NCI-H82 treated with DMSO at 0.1 percent for 48 hours (cell line): ENCODE measurements at regions not wholly inside any gene's neighbourhood (a gene's known extent, or its start where the extent isn't known, plus 50 kb on each side); places are given as distances from the start of the nearest gene placed in this dataset.
"Not testable (repeated sequence)": the region's sequence is repeated elsewhere in the genome, so short reads cannot be mapped to it uniquely, and the experiment has no call there.

Experiments used
- DNase-seq: peaks from one replicate; lab custom pipeline; 2025; ENCODE audit not compliant: unreplicated experiment; lab: John Stamatoyannopoulos, UW

GRCh38 chr6:112401083-112401482 is 54.0 kb downstream of the RFPL4B start:
- no peak for DNase-seq

- no peak for DNase-seq
Observed at GRCh38 chr6:112407101-112407590, 60.0 kb downstream of the RFPL4B start.

- DNase-seq: no peak
Observed at GRCh38 chr6:112408522-112408921, 61.4 kb downstream of the RFPL4B start.

- no peak for DNase-seq
Observed at GRCh38 chr6:112409311-112409710, 62.2 kb downstream of the RFPL4B start.

DNA sequence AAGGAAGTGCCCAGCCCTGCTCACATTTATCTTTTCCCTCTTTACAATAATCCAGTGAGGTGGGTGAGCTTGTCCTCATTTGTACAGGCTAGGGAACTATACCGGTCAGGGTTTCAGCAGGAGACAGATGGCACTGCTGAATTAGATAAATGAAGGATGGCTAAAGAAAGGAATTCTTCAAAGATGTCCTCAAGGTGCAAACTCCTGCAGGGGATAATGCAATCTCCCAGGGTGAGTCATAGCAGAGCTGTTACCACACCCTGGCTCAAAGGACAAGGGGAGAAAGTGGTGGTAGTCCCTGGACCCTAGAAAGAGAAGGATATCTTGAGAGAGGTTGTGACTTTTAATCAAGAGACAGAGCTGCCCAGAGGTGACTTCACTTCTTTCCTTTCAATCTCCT is 66.7 kb downstream of the RFPL4B start:
- DNase-seq: no peak

DNA sequence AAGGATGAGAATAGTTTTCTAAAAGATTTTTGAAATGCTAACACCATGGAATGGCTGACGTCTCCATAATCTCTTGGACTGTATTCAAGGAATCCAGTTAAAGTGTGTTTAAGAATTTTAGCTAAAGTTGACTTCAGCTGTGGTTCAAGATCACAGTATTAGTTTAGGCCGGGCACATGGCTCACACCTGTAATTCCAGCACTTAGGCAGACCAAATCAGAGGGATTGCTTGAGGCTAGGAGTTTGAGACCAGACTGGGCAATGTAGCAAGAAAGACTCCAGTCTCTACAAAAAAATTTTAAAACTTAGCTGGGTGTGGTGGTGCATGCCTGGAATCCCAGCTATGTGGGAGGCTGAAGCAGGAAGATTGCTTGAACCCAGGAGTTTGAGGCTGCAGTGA is 68.2 kb downstream of the RFPL4B start:
- no peak for DNase-seq

GRCh38 chr6:112416866-112417265 is 69.7 kb downstream of the RFPL4B start:
- no peak for DNase-seq

DNA sequence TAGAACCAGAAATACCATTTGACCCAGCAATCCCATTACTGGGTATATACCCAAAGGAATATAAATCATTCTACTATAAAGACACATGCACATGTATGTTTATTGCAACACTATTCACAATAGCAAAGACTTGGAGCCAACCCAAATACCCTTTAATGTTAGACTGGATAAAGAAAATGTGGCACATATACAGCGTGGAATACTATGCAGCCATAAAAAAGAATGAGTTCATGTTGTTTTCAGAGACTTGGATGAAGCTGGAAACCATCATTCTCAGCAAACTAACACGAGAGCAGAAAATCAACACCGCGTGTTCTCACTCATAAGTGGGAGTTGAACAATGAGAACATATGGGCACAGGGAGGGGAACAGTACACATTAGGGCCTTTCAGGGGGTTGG is 79.9 kb downstream of the RFPL4B start:
- DNase-seq: not testable (repeated sequence)

DNA sequence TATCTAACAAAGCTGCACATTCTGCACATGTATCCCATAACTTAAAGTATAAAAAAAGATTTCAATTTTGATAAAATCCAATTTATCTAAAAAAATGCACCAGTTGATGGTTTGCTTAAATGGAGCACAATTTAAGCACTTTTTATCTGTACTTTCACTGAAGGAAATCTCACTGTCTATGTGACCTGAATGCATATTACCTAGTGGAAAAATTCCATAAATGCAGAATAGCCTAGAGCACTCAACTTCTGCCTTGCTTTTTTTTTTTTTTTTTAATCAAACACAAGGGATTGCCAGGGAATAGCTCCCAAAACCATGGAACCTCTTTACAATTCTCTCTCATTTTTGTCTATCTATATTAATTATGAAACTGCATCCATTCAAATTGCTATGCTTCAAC is 80.4 kb downstream of the RFPL4B start:
- DNase-seq: no peak

GRCh38 chr6:112428477-112428876 is 81.3 kb downstream of the RFPL4B start:
- DNase-seq: no peak

GRCh38 chr6:112429226-112429625 is 82.1 kb downstream of the RFPL4B start:
- DNase-seq: no peak

DNA sequence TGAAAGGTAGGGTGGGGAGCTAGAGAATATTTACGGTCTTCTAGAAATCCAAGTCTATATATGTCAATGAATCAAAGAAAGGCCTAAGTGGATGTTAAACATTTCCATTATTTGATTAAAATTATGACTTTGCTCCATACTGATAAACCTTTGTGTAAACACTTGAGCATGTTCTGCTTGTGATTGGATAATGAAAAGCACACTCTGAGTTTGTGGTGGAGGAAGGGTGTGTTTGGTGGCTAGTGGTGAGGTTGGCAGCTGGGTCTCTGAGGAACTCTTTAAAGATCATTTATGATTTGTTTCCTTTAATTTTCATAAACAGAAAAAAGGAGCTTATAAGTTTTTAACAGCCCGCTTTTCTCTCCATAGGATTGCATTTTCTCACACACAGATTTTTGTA is 84.7 kb downstream of the RFPL4B start:
- DNase-seq: no peak

DNA sequence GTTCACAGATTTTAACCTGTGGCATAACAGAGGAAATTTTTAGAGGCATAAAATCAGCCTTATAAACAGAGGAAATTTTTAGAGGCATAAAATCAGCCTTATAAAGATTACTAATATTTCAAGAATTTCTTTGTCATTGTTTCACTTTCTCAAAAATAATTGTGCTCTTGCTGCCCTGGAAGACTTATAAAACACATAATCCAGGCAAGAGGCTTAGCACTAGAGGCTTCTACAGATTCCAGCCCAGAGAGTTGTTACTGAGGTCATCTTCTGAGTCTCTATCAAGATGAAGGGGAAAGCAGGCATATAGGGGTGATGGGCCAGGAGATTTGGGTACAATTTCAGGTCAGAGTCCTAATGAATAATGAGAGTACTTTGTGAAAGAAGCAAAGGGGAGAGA is 85.7 kb downstream of the RFPL4B start:
- DNase-seq: peak; percentile 71

DNA sequence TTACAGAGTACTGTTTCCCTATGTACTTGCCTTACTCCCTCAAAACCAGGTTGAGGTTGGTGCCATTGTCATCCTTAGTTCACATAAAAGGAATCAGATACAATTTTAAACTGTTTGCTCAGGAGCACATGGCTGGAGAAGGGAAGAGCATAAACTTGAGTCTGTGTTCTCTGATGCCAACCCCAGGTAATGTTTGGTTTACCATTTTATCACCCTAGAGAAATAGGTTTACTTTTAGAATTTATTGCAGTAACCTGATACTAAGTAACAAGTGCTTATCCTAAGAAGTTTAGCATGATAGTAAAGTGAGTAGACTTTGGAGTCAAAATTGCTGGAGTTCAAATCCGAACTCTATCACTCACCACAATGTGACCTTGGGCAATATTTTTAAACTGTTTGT is 86.3 kb downstream of the RFPL4B start:
- peak; percentile 12 for DNase-seq

- DNase-seq: no peak
Observed at GRCh38 chr6:112434896-112435435, 87.8 kb downstream of the RFPL4B start.

DNA sequence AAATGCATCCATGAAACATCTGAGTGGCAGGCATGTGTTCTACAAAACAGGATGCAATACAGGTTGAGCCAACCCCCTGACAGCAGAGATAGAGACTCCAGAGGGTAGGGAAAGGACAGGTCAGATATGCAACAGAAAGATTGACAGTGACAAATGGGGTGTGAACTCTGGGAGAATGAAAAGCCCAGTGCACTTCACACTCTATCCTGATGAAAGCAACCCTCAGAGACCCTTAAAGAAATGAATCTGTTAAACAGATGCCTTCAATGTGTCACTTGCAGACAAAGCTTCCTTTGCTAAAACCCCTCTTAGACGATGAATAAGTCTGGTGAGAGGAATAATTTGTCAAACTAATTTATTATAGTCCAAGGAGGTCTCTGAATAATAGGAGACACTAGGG is 89.9 kb downstream of the RFPL4B start:
- no peak for DNase-seq

- DNase-seq: no peak
Observed at GRCh38 chr6:112439010-112439409, 91.9 kb downstream of the RFPL4B start.

DNA sequence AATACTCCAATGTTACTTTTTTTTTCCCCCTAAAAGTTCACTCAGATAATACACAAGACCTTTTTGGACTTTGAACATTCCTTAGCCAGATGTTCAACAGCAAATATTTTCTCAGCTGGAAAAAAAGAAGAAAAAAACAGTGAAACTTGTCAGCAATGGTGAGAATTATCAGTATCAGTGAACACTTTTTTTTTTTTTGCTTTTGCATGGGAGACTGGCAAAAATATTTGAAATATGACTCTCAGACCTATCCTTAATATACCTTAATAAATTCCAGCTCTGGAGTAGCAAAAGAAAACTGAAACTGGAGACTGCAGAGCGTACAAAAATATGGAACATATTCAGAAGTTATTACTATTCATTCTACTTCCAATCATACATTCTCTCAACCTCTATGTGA is 92.3 kb downstream of the RFPL4B start:
- DNase-seq: no peak

DNA sequence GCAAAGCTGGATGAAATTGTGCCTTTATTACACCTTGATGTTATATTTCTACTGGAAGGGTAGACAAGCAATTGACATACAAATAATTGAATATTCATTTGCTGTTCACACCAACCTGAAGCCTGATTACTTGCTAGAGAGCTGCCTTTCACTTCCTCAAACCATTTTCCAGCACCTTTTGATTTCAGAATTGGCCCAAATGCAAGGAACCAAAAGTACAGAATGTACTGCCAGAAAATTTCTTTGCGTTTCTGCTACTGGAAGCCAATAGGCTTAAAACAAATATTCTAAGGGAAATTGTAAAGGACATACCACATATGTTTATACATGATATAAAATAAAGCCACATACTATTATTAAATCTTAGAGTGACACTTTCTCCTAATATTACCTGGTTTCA is 94.5 kb downstream of the RFPL4B start:
- DNase-seq: no peak

- peak; percentile 69 for DNase-seq
Observed at GRCh38 chr6:112443179-112444065, 96.3 kb downstream of the RFPL4B start.

- DNase-seq: not testable (repeated sequence)
Observed at GRCh38 chr6:112448786-112449185, 101.7 kb downstream of the RFPL4B start.

DNA sequence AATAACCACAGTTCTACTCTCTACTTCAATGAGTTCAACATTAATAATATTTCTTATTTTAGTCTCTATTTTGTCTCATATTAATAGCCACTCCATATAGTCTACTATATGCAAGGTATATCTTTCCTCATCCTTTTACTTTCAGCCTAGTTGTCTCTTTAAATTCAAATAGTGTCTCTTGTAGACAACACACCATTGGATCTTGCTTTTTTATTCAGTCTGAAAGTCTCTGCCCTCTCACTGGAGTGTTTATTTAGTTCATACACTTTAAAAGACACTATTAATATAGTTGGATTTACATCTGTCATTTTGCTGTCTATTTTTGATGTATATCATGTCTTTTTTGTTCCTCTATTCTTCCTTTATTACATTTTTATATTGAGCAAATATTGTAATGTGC is 103.5 kb downstream of the RFPL4B start:
- DNase-seq: no peak

GRCh38 chr6:112457886-112458285 is 110.8 kb downstream of the RFPL4B start:
- DNase-seq: no peak
